Spleen (tissue), 11 donors: ENCODE measurements at regions not wholly inside any gene's neighbourhood (a gene's known extent, or its start where the extent isn't known, plus 50 kb on each side); places are given as distances from the start of the nearest gene placed in this dataset.

Experiments used
- DNase-seq: peaks from one replicate; pipeline ENCODE4 v3.0.0-alpha.2; 2020
- H3K27ac ChIP-seq, 8 donors: fragments of 200-600 bp; sonication (generic) in 7 of 8; 1 replicate in 4 of 8; 2 replicates in 4 of 8; pipeline versions ENCODE4 v1.5.0 to v1.8.0; 2016 to 2021; ENCODE audit warnings: inconsistent platforms in 4 of 8, mild to moderate bottlenecking in 4 of 8, moderate library complexity in 1 of 8
- H3K27me3 ChIP-seq, 7 donors: fragments of 200-600 bp; sonication (generic) in 6 of 7; replicated peaks in 1 of 7; 1 replicate in 4 of 7; 2 replicates in 3 of 7; pipeline versions ENCODE4 v1.5.0 to v1.8.0; 2016 to 2021; ENCODE audit warnings: inconsistent platforms in 3 of 7, mild to moderate bottlenecking in 1 of 7
- H3K36me3 ChIP-seq, 6 donors: fragments of 200-600 bp; sonication (generic) in 5 of 6; 1 replicate in 4 of 6; 2 replicates in 2 of 6; pipeline versions ENCODE4 v1.5.0 to v1.8.0; 2016 to 2021; ENCODE audit warnings: inconsistent platforms in 2 of 6
- H3K4me1 ChIP-seq, 6 donors: fragments of 200-600 bp; sonication (generic) in 5 of 6; 1 replicate in 3 of 6; 2 replicates in 3 of 6; pipeline versions ENCODE4 v1.5.0 to v1.8.0; 2016 to 2021; ENCODE audit warnings: inconsistent platforms in 3 of 6
- H3K4me3 ChIP-seq, 8 donors: fragments of 200-600 bp; sonication (generic) in 7 of 8; 1 replicate in 4 of 8; 2 replicates in 4 of 8; pipeline versions ENCODE4 v1.5.0 to v1.8.0; 2016 to 2021; ENCODE audit warnings: inconsistent platforms in 4 of 8, mild to moderate bottlenecking in 4 of 8, moderate library complexity in 2 of 8
- H3K9me3 ChIP-seq, 8 donors: fragments of 200-600 bp; sonication (generic) in 7 of 8; 1 replicate in 4 of 8; 2 replicates in 4 of 8; pipeline versions ENCODE4 v1.5.0 to v1.8.0; 2016 to 2021; ENCODE audit warnings: inconsistent platforms in 4 of 8
- CTCF ChIP-seq, 11 experiments: fragments of 200-600 bp in 7 of 11; fragments of 450-650 bp in 4 of 11; sonication (generic) in 4 of 11; IDR thresholded peaks in 8 of 11; conservative IDR thresholded peaks in 3 of 11; 1 replicate in 7 of 11; 2 replicates in 4 of 11; pipeline versions ENCODE4 v1.4.0 to v1.8.0; 2016 to 2021; ENCODE audit warnings: antibody characterized with exemption in 11 of 11, inconsistent platforms in 4 of 11, mild to moderate bottlenecking in 1 of 11
- POLR2A ChIP-seq, 3 donors: fragments of 450-650 bp; IDR thresholded peaks; one replicate each; pipeline ENCODE4 v1.5.1; 2017; ENCODE audit warnings: antibody characterized with exemption in 3 of 3, mild to moderate bottlenecking in 1 of 3
- POLR2AphosphoS5 ChIP-seq, 3 donors: sonication (generic); formaldehyde crosslinking; IDR thresholded peaks; one replicate each; pipeline ENCODE4 v1.5.1; 2017; ENCODE audit warnings: antibody characterized with exemption in 3 of 3
- WGBS, 5 donors: extraction: QIAGEN DNeasy Blood & Tissue Kit in 3 of 5; methylation state at CpG; one replicate each; pipeline versions ENCODE4 v1.1.5 to v1.1.7; 2013 to 2018; 5-methylcytosine and 5-hydroxymethylcytosine counted together
- intact Hi-C: fragments of 100-400 bp; cut with DNase I; formaldehyde crosslinking; loops from one replicate; pipeline ENCODE4 v1.15.0; 2023; ENCODE audit warnings: low total_unique reads
- donor health status: healthy with polysubstance abuse.
- donor health status: DM: no; HTN: no; CAD: no; lungs with moderate emphysema.
- donor health status: DM: no; HTN: no; CAD: no.
- donor health status: Bipolar disorder and iron deficiency.
- donor health status: healthy.
- donor health status: DM: no; HTN: no; CAD: no.
- donor health status: DM: yes; HTN: yes; CAD: no.

GRCh38 chr4:187414716-187415115, 580.9 kb upstream of the ZFP42 start:
- TF ChIP-seq POLR2A (IDR thresholded peaks at IDR 0.05) (no peak), CTCF (IDR thresholded peaks at IDR 0.05 in 8 of 11, conservative IDR thresholded peaks at IDR 0.05 in 3 of 11) (no peak), POLR2AphosphoS5 (IDR thresholded peaks at IDR 0.05) (no peak)
- H3K27me3 ChIP-seq, result no peaks in the 10 kb centered on the region
- WGBS, 5 donors, result 70 to 79% (median 71%) methylated on average over 2 of the region's 2 CpGs
- H3K9me3 ChIP-seq, result peaks cover 0 to 14% (median 0%) of the 10 kb centered on the region in 8 donors
- H3K27ac ChIP-seq, result no peak overlapping the region
- H3K4me3 ChIP-seq, result no peak overlapping the region
- H3K36me3 ChIP-seq, result no peaks in the 10 kb centered on the region
- intact Hi-C loops, result no loop called here
- DNase-seq, result no peak
- no peaks in the 10 kb centered on the region for H3K4me1 ChIP-seq

- H3K4me1 ChIP-seq, result no peaks in the 10 kb centered on the region
- H3K27me3 ChIP-seq, result no peaks in the 10 kb centered on the region
- intact Hi-C loops, result no loop called here
- H3K9me3 ChIP-seq, result peaks cover 0 to 15% (median 0%) of the 10 kb centered on the region in 8 donors
- H3K36me3 ChIP-seq, result no peaks in the 10 kb centered on the region
- no peak overlapping the region for H3K4me3 ChIP-seq
- no peak overlapping the region for H3K27ac ChIP-seq
- TF ChIP-seq POLR2AphosphoS5 (IDR thresholded peaks at IDR 0.05), result no peak
- no peak for TF ChIP-seq POLR2A (IDR thresholded peaks at IDR 0.05)
- no peak for TF ChIP-seq CTCF (IDR thresholded peaks at IDR 0.05 in 8 of 11, conservative IDR thresholded peaks at IDR 0.05 in 3 of 11)
- no peak for DNase-seq
- WGBS, 5 donors, result 58 to 74% (median 71%) methylated on average over 3 of the region's 3 CpGs
Measured at GRCh38 chr4:187415231-187415630, 580.3 kb upstream of the ZFP42 start.

GRCh38 chr4:187416216-187416615, 579.4 kb upstream of the ZFP42 start:
- Histone ChIP-seq H3K4me3 (no peak overlapping the region), H3K4me1 (no peaks in the 10 kb centered on the region), H3K36me3 (no peaks in the 10 kb centered on the region), H3K27ac (no peak overlapping the region), H3K9me3 (peaks cover 0 to 21% (median 2%) of the 10 kb centered on the region in 8 donors), H3K27me3 (no peaks in the 10 kb centered on the region)
- intact Hi-C loops, result no loop called here
- WGBS, 5 donors, result 80 to 87% (median 82%) methylated on average over 3 of the region's 3 CpGs
- TF ChIP-seq POLR2AphosphoS5 (IDR thresholded peaks at IDR 0.05), result no peak
- TF ChIP-seq CTCF (IDR thresholded peaks at IDR 0.05 in 8 of 11, conservative IDR thresholded peaks at IDR 0.05 in 3 of 11), result no peak
- TF ChIP-seq POLR2A (IDR thresholded peaks at IDR 0.05), result no peak
- DNase-seq, result no peak

- 67 to 85% (median 77%) methylated on average over 3 of the region's 3 CpGs for WGBS, 5 donors
- intact Hi-C loops, result no loop called here
- DNase-seq, result no peak
- H3K4me1 ChIP-seq, result no peaks in the 10 kb centered on the region
- H3K36me3 ChIP-seq, result no peaks in the 10 kb centered on the region
- peaks cover 0 to 24% (median 4%) of the 10 kb centered on the region in 8 donors for H3K9me3 ChIP-seq
- no peaks in the 10 kb centered on the region for H3K27me3 ChIP-seq
- no peak overlapping the region for H3K27ac ChIP-seq
- TF ChIP-seq POLR2AphosphoS5 (IDR thresholded peaks at IDR 0.05) (no peak), CTCF (IDR thresholded peaks at IDR 0.05 in 8 of 11, conservative IDR thresholded peaks at IDR 0.05 in 3 of 11) (no peak), POLR2A (IDR thresholded peaks at IDR 0.05) (no peak)
- no peak overlapping the region for H3K4me3 ChIP-seq
Measured at GRCh38 chr4:187417721-187418120, 577.9 kb upstream of the ZFP42 start.
